GM12891 (cell line): ENCODE measurements at regions not wholly inside any gene's neighbourhood (a gene's known extent, or its start where the extent isn't known, plus 50 kb on each side); places are given as distances from the start of the nearest gene placed in this dataset.

Source experiments
- POLR2A ChIP-seq: IDR thresholded peaks from 2 replicates; pipeline ENCODE4 v1.6.1; 2011; ENCODE audit warnings: low read depth, low read length, control low read depth
- POLR2AphosphoS5 ChIP-seq: IDR thresholded peaks from 2 replicates; pipeline ENCODE4 v1.6.1; 2011; ENCODE audit warnings: low read depth, low read length, control low read depth
- POU2F2 ChIP-seq: IDR thresholded peaks from 2 replicates; pipeline ENCODE4 v1.6.1; 2011; ENCODE audit warnings: low read depth, mild to moderate bottlenecking, control low read depth, low read length, moderate library complexity
- TAF1 ChIP-seq: IDR thresholded peaks from 2 replicates; pipeline ENCODE4 v1.6.1; 2011; ENCODE audit warnings: low read depth, low read length, control low read depth

- TF ChIP-seq POLR2A: no peak
- no peak for TF ChIP-seq POLR2AphosphoS5
- TF ChIP-seq TAF1: no peak
- TF ChIP-seq POU2F2: no peak
Observed at GRCh38 chr10:131778842-131779241, 122.0 kb upstream of the PPP2R2D start.
